HCT116 (cell line): ENCODE measurements at regions not wholly inside any gene's neighbourhood (a gene's known extent, or its start where the extent isn't known, plus 50 kb on each side); places are given as distances from the start of the nearest gene placed in this dataset.

Source experiments
- ATAC-seq: fragments of 200-7000 bp; cut with Tn5 transposase; 2 replicates; pipeline ENCODE4 v1.9.1; 2020; ENCODE audit warnings: mild to moderate bottlenecking, moderate library complexity
- BruUV-seq: library from RNA; stranded (reverse); fragments of 400-500 nt; replicated peaks from 2 replicates; lab custom pipeline; 2021; lab: Mats Ljungman, UMichigan
- CTCF ChIA-PET: fragments of 300-600 bp; sonication (Branson Sonifier 250); formaldehyde crosslinking; loops from one replicate; lab custom pipeline; 2021; ENCODE audit warnings: antibody characterized with exemption; lab: Charles Lee
- POLR2A ChIA-PET: fragments of 300-600, 350-600 bp; sonication (Branson Sonifier 250); formaldehyde crosslinking; loops from one replicate; lab custom pipeline; 2021; ENCODE audit warnings: antibody characterized with exemption; lab: Charles Lee
- RAD21 ChIA-PET, 2 experiments: fragments of 300-600 bp; sonication (Branson Sonifier 250); formaldehyde crosslinking; loops; one replicate each; lab custom pipeline; 2023; ENCODE audit warnings: low total read pairs in 2 of 2; ENCODE audit not compliant: uncharacterized antibody in 2 of 2, unreplicated experiment in 2 of 2, low non-redundant PET in 1 of 2; lab: Charles Lee
- DNase-seq: peaks from one replicate; pipeline ENCODE4 v3.0.0-alpha.2; 2010; ENCODE audit warnings: low read depth, low spot score
- H2AFZ ChIP-seq: fragments of 200-600 bp; shearing (Covaris generic), sonication (generic); 2 replicates; pipeline ENCODE4 v1.6.1; 2017; ENCODE audit warnings: low read depth, mixed run types, mixed read lengths, antibody characterized with exemption, low read length; ENCODE audit not compliant: poor library complexity, severe bottlenecking
- H3K27ac ChIP-seq: 2 replicates; pipeline ENCODE4 v1.5.1; 2012; ENCODE audit warnings: low read depth, low read length
- H3K27me3 ChIP-seq: fragments of 200-600 bp; sonication (generic); 2 replicates; pipeline ENCODE4 v1.6.1; 2016; ENCODE audit warnings: mixed run types, low read length, mixed read lengths; ENCODE audit not compliant: insufficient read depth
- H3K36me3 ChIP-seq, 2 experiments: fragments of 200-500 bp in 1 of 2; fragments of 200-600 bp in 1 of 2; sonication (Bioruptor generic) in 1 of 2; sonication (generic) in 1 of 2; 2 replicates each; pipeline versions ENCODE4 v1.5.1 to v1.6.1; 2014 to 2016; ENCODE audit warnings: low read length in 2 of 2, inconsistent platforms in 1 of 2, mixed read lengths in 1 of 2, mixed run types in 1 of 2; ENCODE audit not compliant: insufficient read depth in 2 of 2, control insufficient read depth in 1 of 2
- H3K4me1 ChIP-seq, 2 experiments: fragments of 200-600 bp in 1 of 2; sonication (generic) in 1 of 2; 2 replicates each; pipeline versions ENCODE4 v1.5.1 to v1.6.1; 2012 to 2017; ENCODE audit warnings: low read length in 2 of 2, inconsistent platforms in 1 of 2, mild to moderate bottlenecking in 1 of 2, mixed read lengths in 1 of 2, mixed run types in 1 of 2, moderate library complexity in 1 of 2; ENCODE audit not compliant: insufficient read depth in 2 of 2, control insufficient read depth in 1 of 2
- H3K4me2 ChIP-seq: fragments of 200-600 bp; sonication (generic); 2 replicates; pipeline ENCODE4 v1.6.1; 2017; ENCODE audit warnings: mixed run types, low read length, mixed read lengths
- H3K4me3 ChIP-seq, 2 experiments: fragments of 200-600 bp in 1 of 2; sonication (generic) in 1 of 2; replicated peaks in 1 of 2; 2 replicates each; pipeline ENCODE4 v1.5.1; 2011 to 2016; ENCODE audit warnings: low read length in 2 of 2, control low read depth in 1 of 2, low read depth in 1 of 2, mild to moderate bottlenecking in 1 of 2, mixed read lengths in 1 of 2, mixed run types in 1 of 2
- H3K79me2 ChIP-seq: fragments of 200-600 bp; sonication (generic); 2 replicates; pipeline ENCODE4 v1.6.1; 2017; ENCODE audit warnings: mild to moderate bottlenecking, mixed run types, low read length, moderate library complexity, mixed read lengths; ENCODE audit not compliant: insufficient read depth
- H3K9ac ChIP-seq: fragments of 200-600 bp; sonication (generic); 2 replicates; pipeline ENCODE4 v1.6.1; 2016; ENCODE audit warnings: low read length, mixed read lengths
- H3K9me2 ChIP-seq: fragments of 200-600 bp; sonication (generic), shearing (Covaris generic); 2 replicates; pipeline ENCODE4 v1.6.1; 2017; ENCODE audit warnings: mixed run types, mild to moderate bottlenecking, moderate library complexity; ENCODE audit not compliant: insufficient read depth
- H3K9me3 ChIP-seq, 2 experiments: fragments of 200-500 bp in 1 of 2; fragments of 200-600 bp in 1 of 2; sonication (Bioruptor generic) in 1 of 2; sonication (generic) in 1 of 2; 2 replicates each; pipeline ENCODE4 v1.6.1; 2014 to 2017; ENCODE audit warnings: low read length in 2 of 2, mixed read lengths in 2 of 2, inconsistent platforms in 1 of 2, low read depth in 1 of 2, mild to moderate bottlenecking in 1 of 2, mixed run types in 1 of 2, moderate library complexity in 1 of 2; ENCODE audit not compliant: control insufficient read depth in 1 of 2, insufficient read depth in 1 of 2
- H4K20me1 ChIP-seq: fragments of 200-600 bp; sonication (generic), shearing (Covaris generic); 2 replicates; pipeline ENCODE4 v1.6.1; 2017; ENCODE audit warnings: mixed run types, mild to moderate bottlenecking, moderate library complexity; ENCODE audit not compliant: insufficient read depth
- CEBPB ChIP-seq: IDR thresholded peaks from 2 replicates; pipeline ENCODE4 v1.6.1; 2012; ENCODE audit warnings: low read depth
- EGR1 ChIP-seq: IDR thresholded peaks from 2 replicates; pipeline ENCODE4 v1.6.1; 2012; ENCODE audit warnings: low read depth
- EZH2 ChIP-seq: fragments of 200-600 bp; sonication (generic); IDR thresholded peaks from 2 replicates; pipeline ENCODE4 v1.6.1; 2017; ENCODE audit warnings: antibody characterized with exemption, mixed run types
- FOSL1 ChIP-seq: IDR thresholded peaks from 2 replicates; pipeline ENCODE4 v1.6.1; 2012; ENCODE audit warnings: low read depth
- JUND ChIP-seq: IDR thresholded peaks from 2 replicates; pipeline ENCODE4 v1.6.1; 2012
- POLR2A ChIP-seq: IDR thresholded peaks from 2 replicates; pipeline ENCODE4 v1.7.0; 2011; ENCODE audit warnings: borderline replicate concordance; ENCODE audit not compliant: insufficient read depth, insufficient read length; ENCODE audit errors: extremely low read depth
- POLR2AphosphoS5 ChIP-seq: IDR thresholded peaks from 2 replicates; pipeline ENCODE4 v1.6.1; 2011; ENCODE audit warnings: mild to moderate bottlenecking, low read depth, low read length, moderate library complexity
- RAD21 ChIP-seq: IDR thresholded peaks from 2 replicates; pipeline ENCODE4 v1.6.1; 2012; ENCODE audit warnings: low read depth, mild to moderate bottlenecking
- SIN3A ChIP-seq: IDR thresholded peaks from 2 replicates; pipeline ENCODE4 v1.6.1; 2012; ENCODE audit warnings: low read depth
- SRF ChIP-seq: IDR thresholded peaks from 2 replicates; pipeline ENCODE4 v1.6.1; 2012; ENCODE audit warnings: low read depth
- TCF7L2 ChIP-seq: IDR thresholded peaks from 2 replicates; pipeline ENCODE4 v1.7.0; 2011; ENCODE audit warnings: borderline replicate concordance, inconsistent platforms; ENCODE audit not compliant: insufficient read depth, insufficient read length; ENCODE audit errors: extremely low read depth
- ZFX ChIP-seq: fragments of 450-650 bp; IDR thresholded peaks from 2 replicates; pipeline ENCODE4 v1.6.1; 2017
- ZNF274 ChIP-seq: fragments of 200-500 bp; sonication (Bioruptor generic); IDR thresholded peaks from 2 replicates; pipeline ENCODE4 v1.6.1; 2014; ENCODE audit warnings: mild to moderate bottlenecking, low read depth, low read length, inconsistent platforms
- intact Hi-C: fragments of 100-400 bp; cut with micrococcal nuclease; formaldehyde crosslinking; loops from 2 replicates; pipeline ENCODE4 v1.10.0; 2022
- TF ChIP-seq, protein P1 (sequence below): IDR thresholded peaks from 2 replicates; pipeline ENCODE4 v1.6.1; 2012; ENCODE audit warnings: low read depth
- TF ChIP-seq, protein P2 (sequence below): IDR thresholded peaks from 2 replicates; pipeline ENCODE4 v1.6.1; 2012
- TF ChIP-seq, protein P3 (sequence below): IDR thresholded peaks from 2 replicates; pipeline ENCODE4 v1.6.1; 2012

DNA sequence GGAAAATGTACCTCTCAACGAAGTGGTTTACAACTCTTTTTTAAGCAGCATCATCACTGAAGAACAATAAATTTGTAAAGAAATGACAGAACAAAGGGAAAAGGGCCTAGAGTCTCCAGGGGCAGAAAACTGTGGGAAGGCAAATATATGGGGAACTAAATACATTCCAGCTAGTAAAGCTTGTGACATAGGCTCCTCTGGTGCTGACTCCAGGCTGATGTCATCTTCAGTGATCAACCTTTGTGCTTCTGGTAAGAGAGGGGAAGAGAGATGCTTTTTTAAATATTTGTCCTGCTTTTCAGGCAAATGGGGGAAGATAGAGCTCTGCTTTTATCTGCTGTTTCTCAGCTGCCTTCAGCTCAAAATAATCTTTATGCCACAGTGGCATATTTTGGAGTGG lies 323.2 kb downstream of the LRRIQ3 start:
- no peak overlapping the region for H3K4me2 ChIP-seq
- no TSS peak for BruUV-seq
- H3K9me3 ChIP-seq: peaks cover 5 to 14% of the 10 kb centered on the region in 2 experiments; a peak in 1 of 4 replicates
- no peak overlapping the region for H3K4me3 ChIP-seq
- ChIA-PET CTCF (no interaction called here), RAD21 (no interaction called here), POLR2A (no interaction called here)
- H3K27ac ChIP-seq: no peak overlapping the region
- no peaks in the 10 kb centered on the region for H3K36me3 ChIP-seq
- no peak overlapping the region for H2AFZ ChIP-seq
- no peaks in the 10 kb centered on the region for H4K20me1 ChIP-seq
- DNase-seq (no peak), ATAC-seq (no peak)
- H3K27me3 ChIP-seq: no peaks in the 10 kb centered on the region
- H3K9ac ChIP-seq: no peak overlapping the region
- no peaks in the 10 kb centered on the region for H3K4me1 ChIP-seq
- no peaks in the 10 kb centered on the region for H3K9me2 ChIP-seq
- H3K79me2 ChIP-seq: no peaks in the 10 kb centered on the region
- intact Hi-C loops: no loop called here
- TF ChIP-seq, protein P1, sequence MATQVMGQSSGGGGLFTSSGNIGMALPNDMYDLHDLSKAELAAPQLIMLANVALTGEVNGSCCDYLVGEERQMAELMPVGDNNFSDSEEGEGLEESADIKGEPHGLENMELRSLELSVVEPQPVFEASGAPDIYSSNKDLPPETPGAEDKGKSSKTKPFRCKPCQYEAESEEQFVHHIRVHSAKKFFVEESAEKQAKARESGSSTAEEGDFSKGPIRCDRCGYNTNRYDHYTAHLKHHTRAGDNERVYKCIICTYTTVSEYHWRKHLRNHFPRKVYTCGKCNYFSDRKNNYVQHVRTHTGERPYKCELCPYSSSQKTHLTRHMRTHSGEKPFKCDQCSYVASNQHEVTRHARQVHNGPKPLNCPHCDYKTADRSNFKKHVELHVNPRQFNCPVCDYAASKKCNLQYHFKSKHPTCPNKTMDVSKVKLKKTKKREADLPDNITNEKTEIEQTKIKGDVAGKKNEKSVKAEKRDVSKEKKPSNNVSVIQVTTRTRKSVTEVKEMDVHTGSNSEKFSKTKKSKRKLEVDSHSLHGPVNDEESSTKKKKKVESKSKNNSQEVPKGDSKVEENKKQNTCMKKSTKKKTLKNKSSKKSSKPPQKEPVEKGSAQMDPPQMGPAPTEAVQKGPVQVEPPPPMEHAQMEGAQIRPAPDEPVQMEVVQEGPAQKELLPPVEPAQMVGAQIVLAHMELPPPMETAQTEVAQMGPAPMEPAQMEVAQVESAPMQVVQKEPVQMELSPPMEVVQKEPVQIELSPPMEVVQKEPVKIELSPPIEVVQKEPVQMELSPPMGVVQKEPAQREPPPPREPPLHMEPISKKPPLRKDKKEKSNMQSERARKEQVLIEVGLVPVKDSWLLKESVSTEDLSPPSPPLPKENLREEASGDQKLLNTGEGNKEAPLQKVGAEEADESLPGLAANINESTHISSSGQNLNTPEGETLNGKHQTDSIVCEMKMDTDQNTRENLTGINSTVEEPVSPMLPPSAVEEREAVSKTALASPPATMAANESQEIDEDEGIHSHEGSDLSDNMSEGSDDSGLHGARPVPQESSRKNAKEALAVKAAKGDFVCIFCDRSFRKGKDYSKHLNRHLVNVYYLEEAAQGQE: no peak
- TF ChIP-seq, protein P2, sequence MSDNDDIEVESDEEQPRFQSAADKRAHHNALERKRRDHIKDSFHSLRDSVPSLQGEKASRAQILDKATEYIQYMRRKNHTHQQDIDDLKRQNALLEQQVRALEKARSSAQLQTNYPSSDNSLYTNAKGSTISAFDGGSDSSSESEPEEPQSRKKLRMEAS: no peak
- TF ChIP-seq RAD21: no peak
- no peak for TF ChIP-seq SRF
- no peak for TF ChIP-seq FOSL1
- TF ChIP-seq ZFX: no peak

DNA sequence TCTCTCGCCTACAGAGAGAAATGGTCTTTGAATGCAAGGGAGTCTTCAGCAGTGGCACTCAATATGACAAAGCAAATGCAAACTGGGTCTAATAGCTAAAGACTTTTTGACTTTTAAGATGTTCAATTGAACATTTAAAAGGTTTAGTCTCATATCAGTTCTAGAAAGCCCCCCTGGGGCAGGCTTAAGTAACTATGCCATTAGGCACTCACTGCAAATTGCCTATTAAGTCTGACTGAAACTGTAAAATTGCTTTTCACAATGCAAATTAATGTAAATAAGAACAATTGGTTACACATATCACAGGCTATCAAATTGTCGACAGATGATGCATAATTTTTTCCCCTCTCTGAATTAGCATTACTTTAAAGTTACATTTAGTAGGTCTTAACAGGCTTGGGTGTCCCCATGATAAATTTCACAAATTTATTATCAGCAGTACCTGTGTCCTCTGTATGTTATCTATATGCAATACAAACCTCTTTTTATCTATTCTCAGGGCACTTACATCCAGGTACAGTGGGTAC lies 329.1 kb downstream of the LRRIQ3 start:
- Histone ChIP-seq H3K9me3 (peaks cover 0 to 3% of the 10 kb centered on the region in 2 experiments; a peak in 2 of 4 replicates), H3K4me3 (no peak overlapping the region), H3K79me2 (no peaks in the 10 kb centered on the region), H3K27ac (no peak overlapping the region), H3K9me2 (no peaks in the 10 kb centered on the region), H4K20me1 (no peaks in the 10 kb centered on the region), H2AFZ (no peak overlapping the region), H3K27me3 (no peaks in the 10 kb centered on the region), H3K4me2 (no peak overlapping the region), H3K4me1 (no peaks in the 10 kb centered on the region), H3K9ac (no peak overlapping the region), H3K36me3 (no peaks in the 10 kb centered on the region)
- no TSS peak for BruUV-seq
- RAD21 ChIA-PET: no interaction called here
- intact Hi-C loops: no loop called here
- DNase-seq (no peak), ATAC-seq (no peak)
- POLR2A ChIA-PET: no interaction called here
- CTCF ChIA-PET: no interaction called here
- TF ChIP-seq, protein P2: no peak
- TF ChIP-seq POLR2A: no peak
- TF ChIP-seq EGR1: no peak
- TF ChIP-seq SRF: no peak
- TF ChIP-seq RAD21: no peak
- TF ChIP-seq, protein P3, sequence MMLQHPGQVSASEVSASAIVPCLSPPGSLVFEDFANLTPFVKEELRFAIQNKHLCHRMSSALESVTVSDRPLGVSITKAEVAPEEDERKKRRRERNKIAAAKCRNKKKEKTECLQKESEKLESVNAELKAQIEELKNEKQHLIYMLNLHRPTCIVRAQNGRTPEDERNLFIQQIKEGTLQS: no peak
- no peak for TF ChIP-seq POLR2AphosphoS5
- TF ChIP-seq SIN3A: no peak
- TF ChIP-seq ZNF274: no peak
- TF ChIP-seq TCF7L2: no peak
- no peak for TF ChIP-seq ZFX
- TF ChIP-seq CEBPB: no peak
- no peak for TF ChIP-seq FOSL1
- no peak for TF ChIP-seq EZH2
- TF ChIP-seq JUND: no peak
